Cerebellar nuclear complex (tissue), 1 donor: ENCODE measurements at regions not wholly inside any gene's neighbourhood (a gene's known extent, or its start where the extent isn't known, plus 50 kb on each side); places are given as distances from the start of the nearest gene placed in this dataset.

Source experiments
- DNase-seq, 2 experiments: peaks; one replicate each; lab custom pipeline; 2025; lab: John Stamatoyannopoulos, UW

DNA sequence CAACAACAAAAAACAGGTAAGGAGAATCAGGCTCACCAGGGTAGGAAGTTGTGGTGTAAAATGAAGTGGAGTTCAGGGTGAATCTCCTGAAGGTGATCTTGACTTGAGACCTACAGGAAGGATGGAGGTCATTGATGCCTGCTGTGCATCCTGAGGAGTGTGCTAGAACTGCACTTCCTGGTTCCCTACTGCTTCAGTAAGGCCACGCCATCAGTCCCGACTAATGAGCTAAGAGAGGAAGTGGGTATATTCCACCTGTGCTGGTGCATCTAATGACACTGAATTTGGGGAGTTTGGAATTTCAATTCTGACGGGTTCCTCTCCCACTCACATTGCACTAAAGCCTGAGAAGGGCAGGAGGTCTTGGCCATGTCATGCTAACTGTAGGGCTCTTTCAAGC, 349.3 kb upstream of the SLC14A2 start:
- DNase-seq, result no peak

DNA sequence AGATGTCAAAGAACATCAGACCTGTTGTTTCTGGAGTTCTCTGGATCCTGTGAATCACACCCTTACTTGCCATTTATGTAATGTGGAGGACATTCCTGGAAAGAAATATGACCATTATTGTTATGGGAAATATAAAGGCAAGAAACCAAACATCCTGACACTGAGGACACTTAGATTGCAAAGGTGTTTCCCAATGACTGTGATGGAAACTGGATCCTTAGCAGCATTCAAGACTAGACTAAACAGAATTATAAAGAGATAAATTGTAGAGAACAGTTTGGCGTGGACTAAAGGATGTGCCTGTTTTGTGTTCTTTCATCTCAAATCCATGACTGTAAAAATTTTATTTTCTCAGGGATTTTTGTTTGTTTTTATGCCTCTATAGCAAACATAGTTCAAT, 347.7 kb upstream of the SLC14A2 start:
- no peak for DNase-seq

DNA sequence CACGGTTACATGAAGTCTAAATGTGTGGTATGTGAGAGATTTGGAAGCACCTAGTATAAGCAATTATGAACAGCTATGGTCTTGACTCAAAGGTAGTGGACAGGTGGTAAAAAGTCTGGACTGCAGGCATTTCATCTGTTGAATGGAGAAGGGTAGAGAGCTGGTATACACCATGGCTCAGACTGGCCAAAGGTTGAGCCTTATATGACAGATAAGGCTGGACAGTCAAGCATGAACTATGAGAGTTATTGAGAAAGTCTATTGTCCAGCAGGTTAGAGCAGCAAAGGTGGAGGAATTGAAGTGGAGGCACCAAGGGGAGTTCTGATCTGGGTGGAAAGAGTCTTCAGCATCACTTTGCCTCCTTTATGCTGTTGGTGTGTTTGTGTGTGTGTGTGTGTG, 346.7 kb upstream of the SLC14A2 start:
- no peak for DNase-seq

DNA sequence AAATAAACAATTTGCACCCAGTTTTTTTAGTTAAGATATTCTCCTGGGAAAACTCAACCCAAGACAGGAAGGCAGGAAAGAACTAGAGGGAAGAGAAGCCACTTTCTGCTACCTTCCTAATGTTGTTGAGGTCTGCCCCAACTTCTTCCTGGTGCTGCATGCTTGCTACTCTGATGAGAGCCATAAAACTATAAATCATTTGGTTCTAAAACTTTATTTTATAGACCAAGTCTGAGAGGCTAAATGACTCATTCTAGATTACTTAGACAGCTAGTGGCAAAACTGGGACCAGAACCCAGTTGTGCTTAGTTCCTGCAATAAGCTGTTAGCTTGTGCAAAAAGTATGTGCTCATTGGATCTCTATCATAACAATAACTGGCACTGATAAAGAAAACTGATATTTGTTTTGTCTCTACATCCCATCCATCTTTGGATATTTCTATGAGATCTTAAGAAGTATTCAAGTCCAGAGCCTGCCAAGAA, 344.9 kb upstream of the SLC14A2 start:
- DNase-seq, result no peak

DNA sequence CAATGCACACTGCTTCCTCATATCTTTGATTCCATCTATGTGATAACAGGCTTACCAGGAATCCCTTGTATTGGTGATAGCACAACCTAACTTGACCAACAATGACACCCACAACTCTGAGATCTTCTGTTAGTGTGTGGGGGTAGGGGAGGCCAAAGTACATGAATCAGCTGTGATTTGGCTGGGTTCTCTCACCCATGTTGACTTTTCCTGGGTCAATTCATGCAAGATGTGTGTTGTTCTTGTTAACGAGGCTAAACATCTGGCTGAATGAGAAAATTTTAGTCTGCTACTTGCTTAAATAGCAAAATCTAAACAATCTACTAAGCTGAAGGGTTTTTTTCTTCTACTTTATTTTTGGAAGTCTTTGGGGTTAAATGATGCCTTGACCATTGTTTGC, 341.2 kb upstream of the SLC14A2 start:
- DNase-seq, result no peak

DNA sequence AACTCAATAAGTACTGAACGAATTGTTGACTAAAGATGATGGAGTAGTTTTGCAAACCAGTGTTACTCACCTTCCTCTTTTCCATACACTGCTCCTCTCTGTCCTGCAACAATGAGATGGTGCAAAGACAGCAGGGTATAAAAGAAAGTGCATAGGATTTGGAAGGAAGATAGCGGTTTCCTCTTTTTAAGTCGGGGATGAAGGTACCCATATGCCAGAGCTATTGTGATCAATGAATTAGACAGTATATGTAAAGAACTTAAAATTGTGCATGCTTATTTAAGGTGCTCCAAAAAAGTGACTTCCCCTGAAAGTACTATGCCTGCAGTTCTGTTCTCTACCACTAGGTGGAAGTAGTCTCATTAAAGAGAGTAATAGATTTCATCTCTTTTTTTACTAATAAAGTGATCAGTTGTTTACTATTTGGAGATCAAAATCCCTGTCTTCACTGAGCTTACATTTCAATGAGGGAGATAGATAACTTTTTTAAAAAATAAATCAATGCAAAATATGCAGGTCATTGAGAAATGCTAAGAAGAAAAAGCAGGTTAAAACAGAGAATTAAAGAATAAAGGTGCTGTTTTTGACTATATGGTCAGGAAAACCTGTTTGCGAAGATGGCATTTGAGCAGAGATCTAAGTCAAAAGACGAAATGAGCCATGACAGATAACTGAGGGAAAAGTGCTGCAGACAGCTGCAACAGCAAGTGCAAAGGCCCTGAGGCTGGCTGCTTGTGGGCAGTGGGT, 339.7 kb upstream of the SLC14A2 start:
- no peak for DNase-seq

DNA sequence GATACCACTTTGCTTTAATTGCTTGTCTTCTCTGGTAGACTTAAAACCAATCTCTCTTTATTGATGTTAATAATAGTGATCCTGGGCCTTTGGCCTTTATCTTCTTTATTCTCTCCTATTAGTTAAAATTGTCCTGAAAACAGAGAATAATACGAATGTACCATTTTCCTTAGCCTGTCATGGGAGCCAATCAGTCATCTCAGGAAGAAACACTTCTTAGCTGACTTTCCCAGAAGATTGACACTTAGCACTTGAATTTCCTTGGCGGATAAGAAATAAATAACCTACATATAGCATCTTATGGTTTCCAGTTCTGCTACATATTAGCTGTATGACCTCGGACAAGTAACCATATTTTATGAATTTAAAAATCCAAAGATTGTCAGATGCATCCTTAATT, 338.4 kb upstream of the SLC14A2 start:
- DNase-seq, result no peak

DNA sequence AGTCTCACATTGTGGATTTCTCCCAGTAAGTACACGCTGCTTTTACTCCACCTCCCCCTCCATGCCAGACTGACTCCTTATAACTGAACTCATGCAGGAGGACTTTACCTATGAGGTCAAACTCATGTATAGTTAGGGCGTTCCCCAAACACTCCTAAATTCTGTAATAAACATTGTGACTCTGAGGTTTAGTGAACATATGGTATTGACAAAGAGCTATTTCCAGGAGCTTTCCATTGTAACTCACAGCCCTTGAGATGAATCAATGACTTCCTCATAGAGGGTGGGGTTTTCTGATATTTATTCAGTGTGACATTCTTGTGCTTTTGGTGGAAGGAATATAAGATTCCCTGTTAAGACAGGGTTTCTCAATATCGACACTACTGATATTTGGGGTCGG, 337.4 kb upstream of the SLC14A2 start:
- no peak for DNase-seq

DNA sequence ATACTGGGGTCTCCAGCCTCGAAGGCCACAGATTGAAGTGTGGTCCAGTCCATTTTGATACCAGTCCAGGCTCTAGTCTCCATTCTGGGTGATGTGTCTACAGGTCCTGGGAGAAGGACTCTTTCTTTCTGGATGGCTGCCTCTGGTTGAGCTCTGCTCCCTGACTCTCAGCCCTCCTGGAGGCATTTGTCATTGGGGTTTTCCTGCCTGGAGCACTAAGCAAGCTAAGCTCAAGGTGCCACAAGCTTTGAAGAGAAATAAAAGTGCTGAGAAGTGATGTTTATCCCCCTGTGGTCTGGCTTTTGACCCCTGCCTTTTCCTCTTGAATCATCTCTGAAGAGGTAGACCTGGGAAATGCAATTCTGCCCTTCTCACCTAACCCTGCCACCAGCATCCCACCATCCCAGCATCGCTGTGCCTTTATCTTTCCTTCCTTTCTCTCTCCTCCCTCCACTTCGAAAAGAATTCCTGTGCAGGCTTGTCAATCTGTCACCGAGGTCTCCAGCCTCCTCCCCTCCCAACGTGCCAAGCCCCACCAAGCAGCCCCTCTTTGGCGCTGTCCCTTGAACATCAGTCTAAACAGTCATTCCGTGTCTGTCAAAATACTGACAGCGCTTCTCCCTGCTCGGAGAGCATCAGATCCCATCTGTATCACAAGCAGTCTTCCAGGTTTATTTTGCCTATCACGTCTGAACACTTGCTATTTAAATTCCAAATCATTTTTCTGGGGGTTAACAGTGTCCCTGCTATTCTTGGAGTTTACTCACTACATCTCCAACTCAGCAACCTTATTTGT, 334.6 kb upstream of the SLC14A2 start:
- no peak for DNase-seq

DNA sequence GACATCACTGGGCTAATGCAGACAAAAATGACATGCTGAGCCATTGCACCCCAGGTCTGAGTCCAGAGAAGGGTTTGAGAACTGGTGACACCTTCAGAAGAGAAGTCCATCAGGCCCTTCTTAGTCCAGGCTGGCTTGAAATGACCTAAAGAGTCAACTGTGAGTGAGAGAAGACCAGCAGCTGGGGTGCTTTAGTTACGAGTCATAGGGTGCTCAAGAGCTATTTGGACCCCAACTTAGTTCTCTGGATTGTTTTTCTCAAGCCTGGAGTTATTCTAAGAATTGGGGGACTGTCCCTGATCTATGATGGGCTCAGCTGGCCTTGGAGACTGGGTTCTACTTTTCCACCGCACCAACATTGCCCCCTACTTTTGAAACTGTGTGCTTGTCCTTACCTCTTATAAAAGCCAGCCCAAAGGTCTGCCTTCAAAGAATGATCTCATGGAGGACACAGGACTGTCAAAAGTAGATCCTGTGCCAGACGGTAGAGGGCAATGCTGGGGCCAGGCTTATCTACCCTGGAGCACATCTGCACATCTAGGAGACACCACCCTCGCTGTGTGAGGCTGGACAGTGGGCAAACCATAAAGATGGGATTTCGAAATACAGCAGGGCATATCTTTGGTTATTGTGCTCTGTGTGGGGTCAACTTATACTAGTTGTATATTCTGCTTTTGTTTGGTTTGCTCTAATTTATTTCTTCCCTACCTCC, 333.0 kb upstream of the SLC14A2 start:
- DNase-seq, result no peak

DNA sequence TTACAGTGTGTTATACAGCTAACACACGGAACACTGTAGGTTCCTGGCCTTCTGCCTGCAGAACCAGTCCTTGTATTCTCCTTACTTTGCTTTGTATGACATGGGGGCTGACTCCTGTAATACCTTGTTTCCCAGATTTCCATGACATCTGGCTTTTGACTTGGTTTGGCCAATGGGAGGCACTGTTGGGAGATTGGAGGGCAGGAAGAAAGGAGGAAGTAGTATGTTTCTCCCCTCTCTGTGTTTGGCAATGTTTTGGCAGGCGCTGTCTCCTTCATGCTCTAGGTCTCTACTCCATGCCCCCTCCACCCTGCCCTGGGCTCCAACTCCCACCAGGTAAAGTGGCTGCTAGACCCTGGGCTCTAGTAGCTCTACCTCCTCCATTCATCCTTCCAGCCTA, 331.1 kb upstream of the SLC14A2 start:
- DNase-seq, result no peak

DNA sequence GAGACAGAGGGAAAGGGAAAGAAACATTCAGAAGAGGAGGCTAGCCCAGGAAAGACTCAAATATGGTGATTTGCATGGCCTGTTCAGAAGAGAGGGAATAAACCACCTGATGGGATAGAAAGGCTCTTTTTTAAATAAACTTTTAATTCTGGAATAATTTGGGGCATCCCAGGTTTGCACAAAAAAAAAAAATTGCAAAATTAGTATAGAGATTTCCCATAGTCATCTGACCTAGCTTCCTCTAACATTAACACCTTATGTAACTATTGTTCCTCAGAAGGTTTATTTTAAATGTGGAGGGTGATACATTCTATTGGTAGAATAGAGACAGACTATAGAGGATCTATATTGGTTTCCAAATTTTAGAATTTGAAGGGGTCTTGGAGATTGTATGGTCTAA, 330.4 kb upstream of the SLC14A2 start:
- DNase-seq, result no peak

DNA sequence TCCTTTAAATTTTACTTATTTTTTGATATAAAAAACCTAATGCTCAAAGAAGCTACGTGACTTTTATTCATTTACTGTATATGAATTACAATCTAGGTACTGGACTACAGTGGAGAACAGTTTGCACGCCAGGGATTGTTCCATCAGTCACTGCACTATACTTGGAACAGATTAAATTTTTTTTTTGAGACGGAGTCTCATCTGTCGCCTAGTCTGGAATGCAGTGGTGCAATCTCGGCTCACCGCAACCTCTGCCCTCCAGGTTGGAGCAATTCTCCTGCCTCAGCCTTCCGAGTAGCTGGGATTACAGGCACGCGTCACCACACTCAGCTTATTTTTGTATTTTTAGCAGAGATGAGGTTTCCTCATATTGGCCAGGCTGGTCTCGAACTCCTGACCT, 330.0 kb upstream of the SLC14A2 start:
- no peak for DNase-seq

DNA sequence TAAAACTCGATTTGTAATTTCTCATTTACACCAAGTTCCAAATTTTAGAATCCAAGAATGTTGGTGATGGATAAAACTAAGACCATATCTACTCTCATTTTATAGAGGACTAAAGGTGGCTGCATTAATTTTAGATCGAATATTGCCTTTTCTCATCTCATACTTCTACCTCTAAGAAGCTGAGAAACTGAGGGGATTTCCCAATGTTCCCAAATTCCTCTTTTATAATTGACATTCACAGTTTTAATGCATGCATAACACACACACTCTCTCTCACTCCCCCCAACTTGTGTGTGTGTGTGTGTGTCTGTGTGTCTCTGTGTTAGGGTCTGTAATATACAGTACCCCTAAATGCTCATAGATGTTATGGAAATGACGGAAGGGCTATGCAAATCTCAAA, 328.8 kb upstream of the SLC14A2 start:
- no peak for DNase-seq

DNA sequence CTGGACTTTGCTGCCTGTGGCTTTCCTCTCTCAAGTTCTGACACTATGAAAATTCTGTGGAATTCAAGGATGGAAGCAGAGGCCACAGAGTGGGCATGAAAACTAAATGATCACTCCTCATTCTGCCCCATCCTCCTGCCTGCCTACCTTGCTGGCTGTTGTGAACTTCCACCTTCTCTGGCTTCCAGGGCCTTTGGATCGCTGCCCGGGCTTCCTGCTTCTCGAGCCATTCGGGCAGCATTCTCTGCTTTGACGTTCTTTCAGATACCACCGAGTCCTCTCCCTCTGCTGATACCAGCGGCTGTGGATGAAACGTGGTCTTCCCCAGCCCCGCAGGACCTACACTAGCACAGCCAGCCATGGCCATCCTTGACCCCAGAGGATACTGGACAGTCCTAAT, 327.7 kb upstream of the SLC14A2 start:
- no peak for DNase-seq

DNA sequence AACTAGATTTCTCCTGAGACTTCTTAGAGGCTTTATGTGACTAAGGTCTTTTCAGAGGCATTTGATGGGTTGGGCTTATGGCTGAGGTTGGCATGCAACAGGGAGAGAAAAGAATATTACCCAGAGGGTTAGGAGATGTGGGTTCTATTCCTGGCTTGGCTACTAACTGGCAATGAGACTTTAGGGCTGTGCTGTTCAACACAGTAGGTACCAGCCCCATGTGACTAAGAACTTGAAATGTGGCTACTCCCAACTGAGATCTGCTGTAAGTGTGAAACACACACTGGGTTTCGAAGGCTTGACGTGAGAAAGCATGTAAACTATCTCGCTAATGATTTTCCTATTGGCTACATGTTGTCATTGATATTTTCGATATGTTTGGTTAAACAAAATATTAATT, 324.9 kb upstream of the SLC14A2 start:
- no peak for DNase-seq

DNA sequence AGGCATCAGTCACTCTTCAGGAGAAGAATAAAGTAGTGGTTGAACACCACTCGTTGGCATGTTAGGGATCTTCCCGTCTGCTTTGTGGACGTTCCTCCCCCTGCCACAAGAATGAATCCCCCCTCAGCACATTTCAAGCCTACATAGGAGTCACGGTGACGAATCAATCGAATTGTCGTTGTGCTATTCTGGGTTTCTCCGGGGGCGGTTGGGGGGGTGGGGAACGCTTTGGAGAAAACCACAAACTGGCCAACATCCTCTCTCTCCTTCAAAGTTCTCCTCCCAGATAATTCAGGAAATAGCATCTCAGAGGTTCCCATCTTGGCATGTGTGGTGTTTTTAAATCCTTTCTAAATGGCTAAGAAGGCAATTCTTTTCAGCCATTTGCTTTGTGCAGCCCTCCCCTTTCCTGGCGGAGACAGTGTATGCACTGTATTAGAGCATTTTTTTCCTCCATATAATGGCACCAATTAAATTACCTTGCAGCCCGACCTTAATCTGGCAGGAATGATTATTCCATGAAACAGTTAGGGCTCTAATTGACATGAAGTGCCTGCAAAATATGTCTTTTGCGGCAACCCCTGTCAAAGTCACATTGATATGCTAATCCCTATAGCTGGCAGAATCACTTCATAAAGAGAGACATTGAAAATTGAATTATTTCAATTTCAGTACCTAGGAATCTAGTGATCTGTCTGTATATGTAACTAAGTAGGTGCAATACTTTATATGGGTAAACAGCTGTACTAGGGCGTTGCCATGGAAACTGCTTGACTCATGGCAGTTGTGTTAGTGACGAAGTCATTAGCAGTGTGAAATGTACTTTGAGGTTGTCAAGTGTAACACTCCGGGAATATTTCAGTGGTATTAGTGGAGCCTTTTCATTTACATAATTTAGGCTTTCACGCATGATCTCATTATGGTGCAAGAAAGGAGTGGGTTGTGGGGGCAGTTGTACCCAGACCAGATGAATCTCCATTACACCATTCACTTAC, 323.4 kb upstream of the SLC14A2 start:
- DNase-seq, result no peak

DNA sequence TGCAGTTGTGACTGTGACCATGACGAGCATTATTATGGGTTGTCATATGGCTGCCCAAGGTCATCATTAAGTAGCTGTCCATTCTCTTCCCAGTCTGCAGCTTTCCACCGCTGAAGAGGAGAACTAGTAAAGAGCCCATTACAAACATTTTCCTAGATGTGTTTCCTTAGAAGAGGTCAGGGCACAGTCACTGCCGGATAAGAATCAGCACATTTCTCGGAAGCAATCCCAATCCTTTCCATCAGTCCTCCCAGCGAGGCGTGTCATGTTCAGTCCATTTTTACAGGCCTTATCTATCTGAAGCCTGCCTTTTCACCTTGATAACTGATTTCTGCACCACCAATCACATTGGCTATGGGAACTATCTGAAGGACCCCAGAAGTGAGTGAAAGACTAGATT, 319.9 kb upstream of the SLC14A2 start:
- no peak for DNase-seq

DNA sequence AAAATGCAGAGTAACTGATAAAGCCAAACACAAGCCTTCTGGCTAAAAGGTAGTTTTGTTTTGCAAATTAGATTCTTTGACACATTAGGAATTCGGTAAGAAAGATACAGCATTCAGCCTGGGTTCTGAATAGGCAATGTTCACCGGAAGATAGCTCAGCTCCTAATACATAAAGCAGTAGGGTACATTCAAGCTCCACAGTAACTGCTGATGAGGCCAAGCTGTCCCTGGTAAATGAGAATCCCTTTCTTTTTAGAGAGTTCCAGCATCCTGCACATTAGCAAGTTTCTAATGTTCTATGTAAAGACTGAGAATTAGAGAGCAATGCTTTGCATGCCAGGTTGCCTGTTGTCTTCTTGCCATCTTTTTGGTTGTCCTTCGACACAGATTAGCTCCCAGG, 316.3 kb upstream of the SLC14A2 start:
- DNase-seq, result no peak

DNA sequence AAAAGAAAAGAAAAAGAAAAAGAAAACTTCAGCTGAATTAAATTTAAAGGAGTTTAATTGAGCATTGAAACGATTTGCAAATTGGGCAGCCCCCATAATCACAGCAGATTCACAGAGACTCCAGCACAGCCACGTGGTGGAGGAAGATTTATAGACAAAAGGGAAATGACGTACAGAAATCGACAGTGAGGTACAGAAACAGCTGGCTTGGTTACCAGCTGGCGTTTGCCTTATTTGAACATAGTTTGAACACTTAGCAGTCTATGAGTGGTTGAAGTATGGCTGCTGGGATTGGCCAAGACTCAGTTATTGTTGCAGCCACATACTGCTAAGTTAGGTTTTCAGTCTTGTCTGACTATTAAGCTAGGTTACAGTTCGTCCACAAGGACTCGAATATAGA, 312.2 kb upstream of the SLC14A2 start:
- DNase-seq, result no peak

DNA sequence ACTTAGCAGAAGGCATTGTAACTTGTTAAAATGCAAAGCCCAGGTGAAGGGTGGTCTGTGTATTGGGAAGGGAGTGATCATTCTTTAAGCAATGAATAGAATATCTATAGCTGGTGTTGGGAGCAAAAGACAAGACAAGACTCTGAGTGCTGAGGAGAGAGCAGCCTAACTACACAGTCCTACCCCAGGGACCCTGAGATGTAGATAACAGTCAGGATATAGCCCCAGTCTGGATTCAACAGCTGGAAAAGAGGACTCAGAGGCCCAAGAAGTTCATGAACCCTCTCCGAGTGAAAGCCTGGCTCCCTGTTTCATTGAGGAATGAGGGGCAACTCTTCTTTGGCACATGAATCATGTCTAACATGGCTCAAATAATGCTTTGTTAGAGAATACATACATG, 310.7 kb upstream of the SLC14A2 start:
- DNase-seq, result no peak
